Activated naive CD8-positive, alpha-beta T cell treated with anti-CD3 and anti-CD28 coated beads, Interleukin-2, amount 10 ng/mL, durations not matched to agents 7 days and 5 days (primary cell): ENCODE measurements at regions not wholly inside any gene's neighbourhood (a gene's known extent, or its start where the extent isn't known, plus 50 kb on each side); places are given as distances from the start of the nearest gene placed in this dataset.

ENCODE experiments used
- ATAC-seq: fragments of 150-1000 bp; cut with Tn5 transposase; one replicate; pipeline ENCODE4 v1.10.0; 2021; ENCODE audit warnings: low read depth, moderate library complexity
- POLR2A ChIA-PET: fragments of 350-600 bp; sonication (Branson Sonifier 250); formaldehyde crosslinking; loops from one replicate; lab custom pipeline; 2021; ENCODE audit warnings: antibody characterized with exemption; lab: Charles Lee
- DNase-seq: peaks from one replicate; pipeline ENCODE4 v3.0.0; 2021
- H3K27ac Mint-ChIP-seq: one replicate; pipeline ENCODE4 v1.8.0; 2022; ENCODE audit warnings: mild to moderate bottlenecking, mixed read lengths
- H3K27me3 Mint-ChIP-seq: one replicate; pipeline ENCODE4 v1.8.0; 2022; ENCODE audit warnings: mild to moderate bottlenecking, moderate library complexity, mixed read lengths
- H3K36me3 Mint-ChIP-seq: one replicate; pipeline ENCODE4 v1.8.0; 2021; ENCODE audit warnings: mild to moderate bottlenecking, mixed read lengths
- H3K4me1 Mint-ChIP-seq: one replicate; pipeline ENCODE4 v1.8.0; 2021; ENCODE audit warnings: mixed read lengths
- H3K4me3 Mint-ChIP-seq: one replicate; pipeline ENCODE4 v1.8.0; 2022; ENCODE audit warnings: mild to moderate bottlenecking, moderate library complexity, mixed read lengths
- H3K9me3 Mint-ChIP-seq: one replicate; pipeline ENCODE4 v1.8.0; 2021; ENCODE audit warnings: mixed read lengths

DNA sequence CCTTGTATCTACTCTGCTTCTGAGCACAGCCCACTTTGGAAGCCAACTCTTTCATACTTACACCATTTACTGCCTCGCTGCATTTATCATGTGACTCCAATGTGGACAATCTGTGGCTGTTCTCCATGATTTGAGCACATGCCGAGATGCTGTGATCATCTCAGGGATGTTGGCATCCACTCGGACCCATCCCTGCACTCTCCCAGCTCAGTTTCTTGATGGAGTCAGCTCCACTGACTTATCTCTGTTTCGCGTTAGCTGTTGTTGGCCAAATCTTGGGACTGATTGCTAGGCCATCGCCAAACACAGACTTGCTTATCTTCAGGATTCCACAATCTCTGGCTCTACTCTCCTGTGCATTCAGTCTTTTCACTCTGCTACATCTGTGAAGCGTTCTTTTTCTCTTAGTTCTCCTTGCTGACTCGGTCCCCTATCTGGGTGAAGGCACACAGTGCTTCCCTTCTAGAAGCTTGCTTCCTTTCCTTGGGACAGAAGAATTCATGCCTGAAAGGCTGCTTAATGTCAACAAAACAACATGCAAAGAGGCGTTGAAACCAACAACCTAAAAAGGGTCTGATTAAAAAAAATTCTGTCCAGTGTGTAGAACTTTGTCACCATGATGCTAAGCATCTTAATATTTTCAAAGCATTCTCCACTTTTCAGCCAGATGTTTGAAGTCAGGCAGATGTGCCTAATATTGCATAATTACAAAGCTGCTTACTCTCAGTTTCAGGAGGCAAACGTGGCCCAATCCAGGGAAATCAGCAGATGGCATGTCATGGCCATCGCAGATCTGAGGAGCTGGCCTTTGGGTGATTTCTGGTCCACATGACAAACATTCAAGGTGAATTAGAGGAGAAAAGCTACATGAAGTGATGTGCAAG is 120.7 kb downstream of the NGF start:
- ATAC-seq (no peak), DNase-seq (no peak)
- no peak overlapping the region for H3K4me3 Mint-ChIP-seq
- H3K4me1 Mint-ChIP-seq = no peaks in the 10 kb centered on the region
- no peak overlapping the region for H3K27ac Mint-ChIP-seq
- POLR2A ChIA-PET = no interaction called here
- H3K27me3 Mint-ChIP-seq = peaks cover 5% of the 10 kb centered on the region
- H3K9me3 Mint-ChIP-seq = no peaks in the 10 kb centered on the region
- H3K36me3 Mint-ChIP-seq = no peaks in the 10 kb centered on the region

DNA sequence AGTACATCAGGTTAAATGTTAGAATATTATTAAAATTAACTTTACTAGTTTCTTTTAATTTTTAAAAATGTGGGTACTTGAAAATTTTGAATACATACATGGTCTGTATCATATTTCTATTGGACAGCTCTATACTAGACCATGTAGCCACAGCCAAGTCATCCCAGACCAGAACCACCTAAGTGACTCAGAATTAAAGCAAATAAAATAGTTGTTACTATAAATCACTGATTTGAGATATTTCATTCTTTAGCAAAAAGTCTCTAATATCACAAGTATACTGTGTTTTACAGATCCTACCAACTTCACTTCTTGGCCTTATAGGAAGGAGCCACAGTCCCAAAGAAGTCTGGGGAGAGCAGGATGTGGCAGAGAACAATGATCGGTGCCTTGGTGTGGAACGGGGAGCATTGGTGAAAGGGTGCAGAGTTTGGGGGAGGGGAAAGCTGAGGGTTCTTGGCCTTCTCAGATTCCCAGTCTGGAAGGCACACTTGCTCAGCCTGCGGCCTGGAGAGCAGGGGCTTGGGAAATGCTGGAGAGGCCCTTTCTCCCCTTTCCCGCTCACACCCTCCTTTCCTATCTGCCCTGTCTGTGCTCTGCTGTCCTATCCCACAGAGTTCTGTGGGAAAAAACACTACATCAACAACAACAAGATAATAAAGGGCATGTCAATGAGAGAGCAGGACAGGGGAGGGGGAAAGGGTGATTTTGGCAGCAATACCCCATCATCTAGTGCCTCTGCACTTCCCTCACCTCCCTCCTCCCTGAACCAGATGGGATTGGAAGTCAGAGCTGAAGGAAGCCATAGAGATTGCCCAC is 122.1 kb downstream of the NGF start:
- H3K4me3 Mint-ChIP-seq = no peak overlapping the region
- no peak for ATAC-seq
- H3K36me3 Mint-ChIP-seq = no peaks in the 10 kb centered on the region
- DNase-seq = no peak
- H3K27ac Mint-ChIP-seq = no peak overlapping the region
- POLR2A ChIA-PET = no interaction called here
- peaks cover 5% of the 10 kb centered on the region for H3K27me3 Mint-ChIP-seq
- no peaks in the 10 kb centered on the region for H3K4me1 Mint-ChIP-seq
- H3K9me3 Mint-ChIP-seq = no peaks in the 10 kb centered on the region

DNA sequence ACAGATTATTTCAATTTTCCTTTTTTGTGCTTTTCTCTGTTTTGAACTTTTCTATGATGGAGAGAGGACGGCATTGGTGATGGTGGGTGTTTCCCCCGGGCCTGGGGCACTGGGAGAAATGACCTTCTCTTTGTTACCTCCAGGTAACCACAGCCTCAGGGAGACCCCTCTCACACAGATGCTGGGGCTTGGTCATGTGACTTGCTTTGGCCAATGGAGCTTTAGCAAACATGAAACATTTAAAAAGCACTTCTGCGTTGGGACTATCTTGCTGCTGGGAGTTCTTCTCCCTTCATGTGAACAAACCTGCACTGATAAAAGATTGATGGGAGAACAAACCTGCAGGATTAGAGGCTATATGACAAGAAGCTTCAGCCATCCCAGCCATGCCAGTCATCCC is 122.9 kb downstream of the NGF start:
- no peak for ATAC-seq
- Mint-ChIP-seq H3K4me3 (no peak overlapping the region), H3K27ac (no peak overlapping the region)

DNA sequence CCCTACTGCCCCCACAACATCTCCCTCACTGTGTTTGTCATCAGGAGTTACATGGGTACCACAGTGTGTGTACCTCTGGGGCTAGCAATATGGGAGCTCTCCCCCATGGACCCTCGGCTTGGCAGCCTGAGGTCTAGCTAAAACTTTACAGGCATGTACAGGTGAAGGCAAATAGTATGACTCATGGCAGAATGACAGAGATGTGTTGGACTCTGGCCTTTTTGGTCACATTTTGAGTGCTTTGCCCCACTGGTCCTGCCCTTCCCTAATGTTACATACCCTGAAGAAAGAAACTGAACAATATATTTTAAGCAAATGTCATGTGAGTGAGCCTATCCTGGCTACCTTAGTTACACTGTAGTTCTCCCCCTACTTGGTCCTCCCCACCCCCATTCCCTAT is 124.0 kb downstream of the NGF start:
- DNase-seq (no peak), ATAC-seq (no peak)
- Mint-ChIP-seq H3K27me3 (peaks cover 1% of the 10 kb centered on the region), H3K9me3 (no peaks in the 10 kb centered on the region), H3K36me3 (no peaks in the 10 kb centered on the region), H3K4me3 (no peak overlapping the region), H3K4me1 (no peaks in the 10 kb centered on the region), H3K27ac (no peak overlapping the region)
- POLR2A ChIA-PET = no interaction called here

More for the DNA sequence above, 122.9 kb downstream of the NGF start:
- Mint-ChIP-seq H3K9me3 (no peaks in the 10 kb centered on the region), H3K4me1 (no peaks in the 10 kb centered on the region), H3K27me3 (peaks cover 5% of the 10 kb centered on the region), H3K36me3 (no peaks in the 10 kb centered on the region)
- POLR2A ChIA-PET = no interaction called here
- no peak for DNase-seq

DNA sequence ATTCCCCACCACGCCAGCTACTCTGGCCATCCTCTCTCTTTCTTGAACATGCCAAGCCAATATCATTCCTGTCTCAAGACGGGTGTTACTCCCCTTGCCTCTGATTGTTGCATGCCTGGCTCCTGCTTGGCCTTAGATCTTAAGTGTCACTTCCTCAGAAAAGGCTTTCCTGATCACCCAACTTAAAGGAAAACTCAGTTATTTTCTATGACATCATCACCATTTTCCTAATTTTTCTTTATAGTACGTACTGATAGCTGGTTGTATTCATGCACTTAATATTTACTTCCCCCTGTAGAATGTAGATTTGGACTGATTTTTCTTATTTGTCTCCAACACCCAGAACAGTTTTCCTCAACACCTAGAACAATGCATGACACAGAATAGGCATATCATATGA is 123.8 kb upstream of the TSPAN2 start:
- ATAC-seq (no peak), DNase-seq (no peak)
- Mint-ChIP-seq H3K36me3 (no peaks in the 10 kb centered on the region), H3K9me3 (no peaks in the 10 kb centered on the region), H3K4me1 (no peaks in the 10 kb centered on the region), H3K27ac (no peak overlapping the region), H3K27me3 (peaks cover 2% of the 10 kb centered on the region), H3K4me3 (no peak overlapping the region)
- POLR2A ChIA-PET = no interaction called here

DNA sequence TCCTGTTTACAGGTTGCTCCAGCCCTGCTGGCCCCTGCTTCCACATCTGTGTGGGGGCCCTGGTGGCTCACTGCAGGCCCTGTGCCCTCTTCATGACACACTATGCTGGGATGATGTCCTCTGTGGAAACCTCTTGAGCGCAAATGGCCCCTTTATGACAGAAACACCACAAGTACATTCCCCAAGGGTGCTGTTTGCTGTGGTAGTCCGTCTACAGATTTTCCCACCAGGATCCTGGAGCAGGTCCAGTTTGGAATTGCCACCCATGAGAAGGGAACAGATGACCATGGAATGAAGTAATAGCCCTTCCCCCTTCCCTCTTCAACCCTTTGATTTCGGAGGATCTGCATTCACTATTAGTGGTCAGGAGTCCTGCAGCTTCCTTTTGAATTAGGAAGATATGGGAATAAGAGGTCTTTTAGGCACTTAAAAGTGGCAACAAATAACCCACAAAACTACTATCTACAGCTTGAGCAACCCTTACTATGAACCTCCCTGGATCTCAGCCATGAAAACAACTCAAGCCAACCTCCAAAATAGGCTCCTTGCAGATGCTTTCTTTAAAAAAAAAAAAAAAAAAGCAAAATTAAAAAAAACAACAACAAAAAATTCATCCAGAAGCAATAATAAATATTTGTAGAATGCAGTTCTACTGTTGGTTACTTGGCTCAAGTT is 121.9 kb upstream of the TSPAN2 start:
- no peak for ATAC-seq
- Mint-ChIP-seq H3K27me3 (peaks cover 2% of the 10 kb centered on the region), H3K4me3 (no peak overlapping the region), H3K4me1 (no peaks in the 10 kb centered on the region), H3K27ac (no peak overlapping the region), H3K9me3 (no peaks in the 10 kb centered on the region), H3K36me3 (no peaks in the 10 kb centered on the region)
- DNase-seq = no peak
- POLR2A ChIA-PET = no interaction called here

DNA sequence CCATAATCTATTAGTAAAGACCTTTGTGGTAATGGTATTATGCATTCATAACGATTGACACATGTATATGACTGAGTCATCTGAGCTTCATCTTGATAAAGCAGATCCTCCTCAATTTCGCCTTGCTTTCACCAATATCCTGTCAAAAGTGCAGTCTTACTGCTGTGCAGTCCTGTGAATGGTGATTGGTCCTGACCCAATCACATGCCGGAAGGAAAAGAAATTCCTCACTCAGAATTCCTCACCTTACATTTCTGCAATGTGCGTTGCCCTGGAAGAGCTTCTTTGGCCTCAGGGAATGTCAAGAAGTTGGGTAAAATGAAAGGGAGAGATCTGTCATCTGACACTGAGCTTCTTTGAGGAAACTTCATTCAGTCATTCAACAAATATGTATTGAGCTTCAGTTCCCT is 121.0 kb upstream of the TSPAN2 start:
- Mint-ChIP-seq H3K9me3 (no peaks in the 10 kb centered on the region), H3K4me3 (no peak overlapping the region), H3K4me1 (no peaks in the 10 kb centered on the region), H3K27ac (no peak overlapping the region), H3K36me3 (no peaks in the 10 kb centered on the region), H3K27me3 (peaks cover 2% of the 10 kb centered on the region)
- ATAC-seq (no peak), DNase-seq (no peak)
- POLR2A ChIA-PET = no interaction called here

DNA sequence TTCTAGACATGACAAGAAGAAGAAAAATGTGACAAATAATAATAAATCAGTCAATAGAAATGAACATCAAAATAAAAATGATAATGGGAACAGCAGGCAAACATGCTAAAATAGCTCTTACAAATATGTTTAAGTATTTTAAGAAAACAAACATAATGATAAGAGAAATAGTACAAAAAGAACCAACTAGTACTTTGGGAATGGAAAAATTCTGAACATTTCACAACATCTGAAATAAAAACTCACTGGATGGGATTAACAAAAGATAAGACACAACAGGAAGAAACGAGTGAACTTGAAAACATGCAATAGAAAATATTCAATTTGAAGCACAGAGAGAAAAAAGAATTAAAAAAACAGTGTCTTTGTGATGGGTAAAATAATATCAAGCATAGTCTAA is 115.2 kb upstream of the TSPAN2 start:
- DNase-seq = no peak
- Mint-ChIP-seq H3K36me3 (no peaks in the 10 kb centered on the region), H3K4me1 (no peaks in the 10 kb centered on the region), H3K27ac (no peak overlapping the region), H3K4me3 (no peak overlapping the region), H3K27me3 (peaks cover 26% of the 10 kb centered on the region), H3K9me3 (peaks cover 4% of the 10 kb centered on the region)
- POLR2A ChIA-PET = no interaction called here
- ATAC-seq = no peak

DNA sequence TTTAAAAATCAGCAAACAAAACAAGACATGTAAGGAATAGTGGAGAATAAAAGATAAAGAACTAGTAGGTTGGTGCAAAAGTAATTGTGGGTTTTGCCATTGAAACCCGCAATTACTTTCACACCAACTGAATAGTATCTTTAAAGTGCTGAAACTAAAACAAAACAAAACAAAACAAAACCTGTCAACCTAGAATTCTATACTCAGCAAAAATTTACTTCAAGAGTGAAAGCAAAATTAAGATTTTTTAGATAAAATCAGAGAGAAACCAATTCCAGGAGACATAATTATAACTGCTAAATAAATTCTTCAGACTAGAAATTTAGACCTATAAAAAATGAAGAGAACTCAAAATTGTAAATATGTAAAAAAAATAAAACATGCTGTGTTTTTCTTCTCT is 114.0 kb upstream of the TSPAN2 start:
- Mint-ChIP-seq H3K36me3 (no peaks in the 10 kb centered on the region), H3K27me3 (peaks cover 27% of the 10 kb centered on the region), H3K4me3 (no peak overlapping the region), H3K4me1 (no peaks in the 10 kb centered on the region), H3K9me3 (peaks cover 4% of the 10 kb centered on the region), H3K27ac (no peak overlapping the region)
- DNase-seq (no peak), ATAC-seq (no peak)
- POLR2A ChIA-PET = no interaction called here

DNA sequence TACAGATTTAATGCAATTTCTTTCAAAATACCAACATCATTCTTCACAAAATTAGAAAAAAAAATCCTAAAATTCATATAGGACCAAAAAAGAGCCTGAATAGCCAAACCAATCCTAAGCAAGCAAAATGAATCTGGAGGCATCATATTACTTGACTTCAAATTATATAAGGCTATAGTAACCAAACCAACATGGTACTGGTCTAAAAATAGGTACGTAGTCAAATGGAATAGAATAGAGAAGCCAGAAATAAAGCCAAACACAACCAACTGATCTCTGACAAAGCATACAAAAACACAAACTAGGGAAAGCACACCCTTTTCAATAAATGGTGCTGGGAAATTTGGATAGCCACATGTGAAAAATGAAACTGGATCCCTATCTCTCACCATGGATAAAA is 112.3 kb upstream of the TSPAN2 start:
- ATAC-seq (no peak), DNase-seq (no peak)
- Mint-ChIP-seq H3K9me3 (peaks cover 4% of the 10 kb centered on the region), H3K36me3 (no peaks in the 10 kb centered on the region), H3K4me3 (no peak overlapping the region), H3K4me1 (no peaks in the 10 kb centered on the region), H3K27me3 (peaks cover 27% of the 10 kb centered on the region), H3K27ac (no peak overlapping the region)
- POLR2A ChIA-PET = no interaction called here

DNA sequence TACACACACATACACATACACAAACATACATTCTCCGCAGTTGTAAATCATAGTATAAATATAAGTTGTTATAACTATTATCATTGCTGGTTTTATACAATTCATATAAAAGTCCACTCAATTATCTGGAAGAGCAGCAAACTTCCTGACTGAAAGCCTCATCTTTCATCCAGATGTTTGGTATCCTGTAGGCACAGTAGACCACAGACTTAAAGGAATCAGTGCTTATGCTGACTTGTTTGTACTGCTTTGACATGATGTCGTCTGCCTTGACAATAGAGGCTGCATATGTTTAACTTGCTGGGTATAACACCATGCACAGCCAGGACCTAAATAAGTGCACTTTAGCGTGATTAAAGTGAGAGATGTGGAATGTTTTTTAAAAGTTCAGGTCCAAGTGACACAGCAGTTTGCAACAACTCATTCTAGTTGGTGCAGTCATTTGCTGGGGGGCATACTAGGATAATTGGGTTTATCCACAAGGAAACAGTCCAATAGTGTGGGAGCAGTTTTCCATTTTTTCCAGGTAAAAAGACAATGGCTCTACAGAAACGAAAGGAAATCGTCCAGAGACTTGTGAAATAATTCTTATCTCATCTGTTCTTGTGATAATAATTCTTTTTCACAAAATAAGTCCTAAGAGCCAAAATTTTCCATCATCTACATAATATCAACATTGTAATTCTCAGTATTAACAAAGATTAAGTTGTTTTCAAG is 110.3 kb upstream of the TSPAN2 start:
- no peak for DNase-seq
- Mint-ChIP-seq H3K36me3 (no peaks in the 10 kb centered on the region), H3K27ac (no peak overlapping the region), H3K9me3 (peaks cover 4% of the 10 kb centered on the region), H3K4me1 (no peaks in the 10 kb centered on the region), H3K4me3 (no peak overlapping the region), H3K27me3 (peaks cover 27% of the 10 kb centered on the region)
- ATAC-seq = no peak
- POLR2A ChIA-PET = no interaction called here

DNA sequence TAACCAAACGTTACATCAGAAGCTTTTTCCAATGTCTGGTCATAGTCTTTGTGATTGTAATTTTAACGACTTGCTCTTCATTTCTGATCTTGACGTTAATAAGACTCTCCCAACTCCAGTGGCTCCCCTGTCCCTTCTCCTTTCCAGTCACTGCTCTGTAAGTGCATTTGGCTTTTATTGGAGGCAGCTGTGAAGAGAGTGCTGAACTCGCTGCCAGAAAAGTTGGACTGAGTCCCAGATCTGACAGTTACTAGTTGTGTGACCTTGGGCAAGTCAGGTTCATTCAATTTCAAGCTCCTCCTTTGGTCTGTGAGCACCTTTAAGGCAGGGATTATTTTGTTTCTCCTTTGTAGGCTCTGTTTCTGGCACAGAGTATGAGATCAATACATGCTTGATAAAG is 109.6 kb upstream of the TSPAN2 start:
- Mint-ChIP-seq H3K36me3 (no peaks in the 10 kb centered on the region), H3K27ac (no peak overlapping the region), H3K4me3 (no peak overlapping the region), H3K9me3 (peaks cover 4% of the 10 kb centered on the region), H3K27me3 (peaks cover 22% of the 10 kb centered on the region), H3K4me1 (no peaks in the 10 kb centered on the region)
- no peak for DNase-seq
- ATAC-seq = no peak
- POLR2A ChIA-PET = no interaction called here

DNA sequence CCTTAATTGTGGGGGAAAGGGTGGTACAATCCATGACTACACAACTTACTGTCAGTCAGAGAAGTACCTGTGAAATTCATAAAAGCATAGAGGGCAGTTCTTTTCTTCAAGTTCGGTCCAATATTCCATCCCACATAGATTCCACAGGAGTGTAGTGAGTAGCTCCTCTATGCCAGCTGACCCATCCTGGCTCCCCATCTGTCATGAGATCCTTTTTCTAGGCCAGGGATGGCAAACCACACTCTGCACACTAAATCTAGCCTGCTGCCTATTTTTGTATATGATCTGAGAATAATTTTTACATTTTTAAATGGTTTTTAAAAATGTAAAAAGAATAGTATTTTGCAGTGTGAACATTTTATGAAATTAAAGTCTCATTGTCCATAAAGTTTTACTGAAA is 107.0 kb upstream of the TSPAN2 start:
- Mint-ChIP-seq H3K27ac (no peak overlapping the region), H3K27me3 (peaks cover 8% of the 10 kb centered on the region), H3K4me3 (no peak overlapping the region), H3K36me3 (no peaks in the 10 kb centered on the region), H3K4me1 (no peaks in the 10 kb centered on the region), H3K9me3 (no peaks in the 10 kb centered on the region)
- POLR2A ChIA-PET = no interaction called here
- ATAC-seq = no peak
- no peak for DNase-seq
